LoVo (cell line): ENCODE measurements at regions not wholly inside any gene's neighbourhood (a gene's known extent, or its start where the extent isn't known, plus 50 kb on each side); places are given as distances from the start of the nearest gene placed in this dataset.

Source experiments
- DNase-seq: peaks from one replicate; pipeline ENCODE4 v3.0.0-alpha.2; 2016; ENCODE audit warnings: low spot score

DNA sequence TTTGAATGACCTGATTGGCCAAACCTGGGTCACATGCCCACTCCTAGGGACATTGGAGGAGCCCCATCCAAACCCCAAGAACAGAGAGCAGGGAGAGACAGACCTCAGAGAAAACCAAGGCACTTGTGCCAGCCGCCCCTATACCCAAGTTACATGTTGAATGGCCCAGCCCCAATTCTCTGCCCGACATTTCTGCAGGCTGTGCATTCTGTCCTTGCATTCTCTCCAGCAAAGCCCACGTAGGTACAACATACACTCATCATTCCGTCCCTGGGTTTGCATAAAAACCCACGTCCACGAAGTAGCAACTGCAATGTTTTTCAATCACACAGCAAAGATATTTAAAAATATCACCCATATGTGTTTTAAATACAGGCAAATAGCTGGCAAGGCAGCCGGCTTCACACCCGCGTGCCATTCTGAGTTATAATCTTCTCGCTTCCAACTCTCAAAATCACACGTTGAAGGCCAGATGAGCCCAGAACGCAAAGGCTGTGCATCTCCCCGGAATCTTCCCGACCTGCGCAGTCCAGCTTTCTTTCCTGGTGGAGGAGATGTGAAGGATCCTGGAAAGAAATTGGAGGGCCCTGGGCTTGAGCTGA, 91.7 kb upstream of the MYL2 start:
- DNase-seq, result no peak

DNA sequence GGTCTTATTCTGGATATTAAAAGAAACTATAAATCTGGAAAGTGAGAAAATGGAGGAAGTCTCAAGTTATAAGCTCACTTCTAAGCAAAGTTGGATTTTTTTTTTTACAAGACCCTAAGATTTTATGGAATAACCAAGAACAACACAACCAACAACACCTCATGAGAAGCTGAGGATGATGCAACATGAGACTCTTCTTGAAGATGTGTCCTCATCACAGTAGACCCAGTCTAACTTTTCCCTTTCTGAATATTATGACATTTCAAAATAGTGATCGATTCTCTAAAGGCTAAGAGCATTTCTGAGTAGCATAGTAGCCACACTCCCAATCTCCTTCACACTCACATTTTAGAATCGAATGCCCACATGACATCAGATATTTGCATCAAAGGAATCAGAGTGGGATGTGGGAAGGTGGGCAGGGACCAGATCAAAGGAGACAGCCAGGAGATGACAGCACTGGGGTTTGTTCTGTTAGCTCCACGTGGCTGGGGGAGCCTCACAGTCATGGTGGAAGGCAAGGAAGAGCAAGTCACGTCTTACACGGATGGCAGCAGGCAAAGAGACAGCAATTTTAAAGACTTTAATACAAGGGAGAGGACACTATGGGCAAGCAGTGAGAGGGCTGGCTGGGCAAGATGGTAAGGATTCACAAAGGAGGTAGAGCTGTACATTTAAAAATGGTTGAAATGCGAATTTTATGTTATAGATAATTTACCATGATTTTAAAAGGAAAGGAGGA, 90.7 kb upstream of the MYL2 start:
- no peak for DNase-seq

DNA sequence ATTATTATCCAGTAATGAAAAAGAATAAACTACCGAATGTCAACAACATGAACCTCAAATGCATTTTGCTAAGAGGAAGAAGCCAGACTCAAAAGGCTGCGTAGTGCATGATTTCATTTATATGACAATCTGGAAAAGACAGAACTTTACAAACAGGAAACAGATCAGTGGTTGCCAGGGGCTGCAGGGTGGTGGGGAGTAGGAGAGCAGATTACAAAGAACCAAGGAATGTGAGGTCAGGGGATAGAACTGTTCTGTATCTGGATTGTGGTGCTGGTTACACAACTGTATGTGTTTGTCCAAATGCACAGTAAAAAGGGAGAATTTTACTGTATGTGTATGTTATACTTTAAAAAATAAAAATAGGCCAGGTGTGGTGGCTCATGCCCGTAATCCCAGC, 89.7 kb upstream of the MYL2 start:
- DNase-seq, result no peak

DNA sequence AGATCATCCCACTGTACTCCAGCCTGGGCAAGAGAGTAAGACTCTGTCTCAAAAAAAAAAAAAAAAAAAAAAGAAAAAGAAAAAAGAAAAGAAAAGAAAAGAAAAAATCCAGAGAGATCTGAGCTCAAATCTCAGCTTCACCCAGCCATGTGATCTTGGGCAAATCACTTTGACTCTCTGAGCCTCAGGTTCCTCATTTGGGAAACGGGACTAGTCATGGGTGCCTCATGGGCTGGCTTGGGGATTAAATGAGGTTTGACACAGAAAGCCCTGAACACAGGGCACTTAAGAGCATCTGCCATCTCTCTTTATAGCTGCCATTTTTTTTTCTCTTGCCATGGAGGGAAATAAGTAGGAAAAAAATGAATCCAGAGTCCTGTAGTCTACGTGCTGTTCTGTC, 86.2 kb upstream of the MYL2 start:
- no peak for DNase-seq

DNA sequence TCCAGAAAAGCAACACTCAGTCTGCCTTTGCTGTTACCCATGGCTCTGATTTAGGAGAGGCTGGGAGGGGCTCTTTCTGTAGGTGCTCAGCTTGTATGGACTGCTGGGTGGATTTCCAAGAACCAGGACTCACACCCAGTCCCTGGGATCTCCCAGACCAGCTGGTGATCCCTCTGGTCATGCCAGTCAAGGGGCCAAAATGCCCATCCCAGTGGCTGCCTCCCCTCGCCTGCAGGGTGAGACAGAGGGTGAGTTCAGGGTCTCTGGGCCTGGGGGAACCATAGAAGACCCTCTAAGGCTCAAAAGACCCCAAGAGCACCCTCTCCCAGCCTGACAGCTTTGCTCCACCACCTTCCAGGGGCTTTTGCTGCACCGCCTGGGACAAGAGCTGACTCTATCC, 78.6 kb upstream of the MYL2 start:
- no peak for DNase-seq

DNA sequence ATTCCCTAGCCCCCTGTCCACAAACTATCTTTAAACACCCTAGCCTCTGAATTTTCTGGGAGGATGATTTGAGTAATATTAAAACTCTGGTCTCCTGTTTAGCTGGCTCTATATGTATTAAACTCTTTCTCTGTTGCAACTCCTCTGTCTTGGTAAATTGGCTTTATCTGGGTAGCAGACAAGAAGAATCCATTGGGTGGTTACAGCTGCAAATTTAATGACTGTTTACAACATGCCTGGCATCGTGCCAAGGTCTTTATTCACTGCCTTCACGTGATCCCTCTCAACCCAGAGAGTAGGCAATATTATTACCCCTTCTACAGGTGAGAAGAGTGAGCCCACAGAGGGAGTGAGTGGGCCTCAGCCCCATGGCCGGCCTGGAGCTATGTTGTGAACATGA, 77.8 kb upstream of the MYL2 start:
- no peak for DNase-seq

DNA sequence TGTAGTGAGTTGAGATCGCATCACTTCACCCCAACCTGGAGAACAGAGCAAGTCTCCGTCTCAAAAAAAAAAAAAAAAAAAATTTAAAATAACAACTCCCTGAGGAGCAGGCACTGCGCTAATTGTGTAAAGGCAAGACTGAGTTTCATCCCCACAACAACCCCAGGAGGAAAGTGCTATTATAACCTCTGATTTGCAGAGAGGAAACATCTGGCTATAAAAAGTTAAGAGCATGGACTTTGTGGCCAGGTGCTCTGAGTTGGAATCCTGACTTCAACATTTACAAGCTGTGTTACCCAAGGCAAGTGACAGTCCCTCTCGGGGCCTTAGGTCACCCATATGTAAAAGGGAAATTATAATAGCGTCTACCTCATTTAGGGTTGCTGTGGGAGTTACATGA, 76.0 kb upstream of the MYL2 start:
- no peak for DNase-seq

DNA sequence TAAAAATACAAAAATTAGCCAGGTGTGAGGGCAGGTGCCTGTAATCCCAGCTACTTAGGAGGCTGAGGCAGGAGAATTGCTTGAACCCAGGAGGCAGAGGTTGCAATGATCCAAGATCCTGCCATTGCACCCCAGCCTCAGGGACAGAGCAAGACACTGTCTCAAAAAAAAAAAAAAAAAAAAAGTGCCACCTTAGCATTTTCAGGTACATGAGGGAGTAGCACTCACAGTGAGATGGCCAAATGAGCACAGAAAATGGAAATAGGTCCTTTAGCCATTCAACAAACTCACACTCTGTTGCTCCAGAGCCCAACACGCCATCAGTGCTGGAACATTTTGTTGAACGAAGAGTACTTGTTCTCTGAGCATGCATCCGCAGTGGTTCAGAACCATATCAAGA, 75.2 kb upstream of the MYL2 start:
- DNase-seq, result no peak

DNA sequence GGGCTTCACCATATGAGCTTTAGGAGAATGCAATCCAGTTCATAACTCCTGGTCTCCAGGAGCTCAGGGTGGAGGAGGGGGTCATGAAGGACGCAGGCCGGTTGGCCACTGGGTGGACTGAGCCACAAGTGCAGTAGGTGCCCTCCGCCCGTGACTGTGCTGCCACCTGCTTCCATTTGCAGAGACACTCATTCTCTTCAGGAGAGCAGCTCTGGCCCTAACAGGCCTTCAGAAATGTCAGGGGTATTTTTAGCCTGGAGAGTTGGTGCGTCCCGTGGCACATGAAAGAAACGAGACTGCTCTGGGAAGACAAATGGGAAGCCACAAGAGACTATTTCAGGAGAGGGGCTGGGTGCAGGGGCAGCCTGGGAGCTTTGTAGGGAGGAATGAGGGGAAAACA, 74.6 kb upstream of the MYL2 start:
- DNase-seq, result no peak

DNA sequence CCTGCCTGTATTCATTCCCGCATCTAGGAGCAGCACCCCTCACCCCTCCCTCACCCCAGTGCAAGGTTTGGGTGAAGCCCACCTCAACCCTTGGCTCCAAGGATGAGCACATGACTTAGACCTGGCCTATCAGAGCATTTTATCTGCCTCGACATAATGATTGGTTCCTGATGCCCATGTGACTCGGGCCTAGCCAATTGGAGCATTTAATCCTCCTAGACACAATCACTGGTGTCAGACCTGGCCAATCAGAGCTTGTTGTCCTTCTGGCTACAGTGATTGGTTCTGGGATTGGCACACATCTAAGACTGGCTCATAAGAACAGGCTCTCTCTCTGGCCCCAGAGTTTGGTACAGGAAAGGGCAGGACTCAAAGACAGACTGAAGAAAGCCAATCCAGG, 73.1 kb upstream of the MYL2 start:
- DNase-seq, result no peak

DNA sequence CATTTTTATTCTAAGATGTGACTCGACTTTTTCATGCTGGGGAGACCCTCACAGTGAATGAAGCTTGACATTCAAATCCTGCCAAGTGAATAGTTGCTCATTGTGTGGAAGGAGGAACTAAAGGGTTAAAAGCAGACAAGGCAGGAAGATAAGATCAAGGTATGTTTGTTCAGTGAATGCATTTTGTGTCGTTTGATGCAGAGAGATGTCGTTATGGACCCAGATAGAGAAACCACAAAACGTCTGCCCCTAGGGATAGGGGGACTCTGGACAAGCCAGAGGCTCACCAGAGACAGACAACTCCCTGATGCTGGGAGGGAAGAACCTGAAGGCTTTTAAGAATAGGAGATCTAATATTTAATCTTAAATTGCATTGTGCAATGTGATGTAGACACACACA, 72.5 kb upstream of the MYL2 start:
- DNase-seq, result no peak

DNA sequence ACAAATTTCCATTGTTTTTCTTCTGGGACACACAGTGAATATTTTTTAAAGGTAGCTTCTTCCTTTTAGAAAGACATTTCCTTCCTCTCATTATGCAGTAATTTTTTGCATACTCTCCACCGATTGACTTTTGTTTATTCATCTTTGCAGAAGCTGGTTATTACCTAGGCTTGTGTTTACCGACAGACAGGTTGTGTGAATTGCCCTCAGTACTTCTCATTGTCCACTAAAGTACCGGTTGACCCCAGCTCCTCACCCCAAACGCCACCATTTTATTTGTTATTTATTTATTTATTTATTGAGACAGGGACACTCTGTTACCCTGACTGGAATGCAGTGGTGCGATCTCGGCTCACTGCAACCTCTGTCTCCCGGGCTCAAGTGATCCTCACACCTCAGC, 63.4 kb upstream of the MYL2 start:
- DNase-seq, result no peak

DNA sequence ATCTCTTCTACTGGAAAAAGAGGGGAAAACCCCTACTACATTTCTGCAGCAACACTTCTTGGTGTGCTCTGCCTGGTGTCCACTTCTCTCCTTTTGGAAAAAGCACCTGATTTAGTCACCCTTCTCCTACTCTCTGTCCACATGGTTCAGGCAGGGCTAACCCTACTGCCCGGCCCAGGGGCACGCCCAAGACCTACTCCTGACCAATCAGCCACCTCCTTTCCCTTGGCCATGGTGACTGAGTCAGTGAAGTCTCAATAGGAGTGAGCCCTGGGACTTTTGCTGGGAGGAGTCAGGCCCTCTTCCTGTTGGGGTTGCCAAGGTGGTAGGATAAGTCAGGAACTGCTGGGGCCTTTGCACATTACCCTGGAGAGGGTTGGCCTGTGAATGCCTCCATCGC, 52.5 kb upstream of the MYL2 start:
- no peak for DNase-seq

DNA sequence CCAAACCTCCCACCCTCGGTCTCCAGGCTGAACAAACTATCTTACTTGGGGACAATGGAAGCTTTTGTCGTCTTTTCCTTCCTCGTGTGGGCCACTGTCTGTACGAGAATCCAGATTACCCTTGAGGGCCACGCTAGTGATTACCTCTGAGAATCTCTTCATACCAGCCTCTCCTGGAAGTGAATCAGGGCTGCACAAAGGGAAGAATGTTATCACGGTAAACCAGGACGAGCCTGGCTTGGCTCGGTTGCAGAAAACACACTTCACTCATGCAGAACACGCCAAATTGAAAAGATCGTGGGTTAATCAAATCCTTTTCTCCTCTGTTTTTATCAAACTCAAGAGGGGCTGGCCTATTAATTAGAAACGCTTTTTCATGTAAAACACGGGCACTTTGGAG, 51.6 kb upstream of the MYL2 start:
- no peak for DNase-seq

DNA sequence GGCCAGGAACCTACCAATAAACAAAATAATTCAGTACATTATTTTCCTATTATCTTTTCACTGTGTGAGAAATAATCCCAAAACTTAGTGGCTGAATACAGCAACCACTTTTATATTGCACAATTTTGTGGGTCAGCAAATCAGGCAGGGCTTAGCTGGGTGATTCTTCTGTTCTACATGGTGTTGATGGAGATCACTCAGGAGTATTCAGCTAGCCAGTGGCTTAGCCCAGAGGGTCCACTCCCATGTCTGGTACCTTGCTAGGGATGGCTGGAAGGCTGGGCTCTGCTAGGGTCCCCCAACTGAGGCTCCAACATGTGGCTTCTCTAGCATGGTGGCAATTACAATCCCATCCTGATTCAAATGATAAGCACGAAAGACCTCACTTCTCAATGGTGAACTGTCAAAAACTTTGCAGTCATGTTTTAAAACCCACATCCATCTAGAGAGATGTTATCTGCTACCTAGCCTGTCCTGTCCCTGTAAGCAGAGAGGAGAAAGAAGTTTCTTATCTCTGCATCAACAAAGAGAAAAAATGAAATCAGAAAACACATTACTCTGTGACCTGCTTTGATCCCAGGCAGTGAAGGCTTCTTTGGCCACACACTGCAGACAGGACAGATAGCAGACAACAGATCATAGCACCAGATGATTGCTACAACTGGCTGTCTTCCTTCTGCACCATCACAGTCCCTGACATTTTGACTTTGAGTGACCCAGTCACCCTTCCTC, 51.0 kb upstream of the MYL2 start:
- no peak for DNase-seq
